Cerebellar cortex (tissue), 1 donor: ENCODE measurements at regions not wholly inside any gene's neighbourhood (a gene's known extent, or its start where the extent isn't known, plus 50 kb on each side); places are given as distances from the start of the nearest gene placed in this dataset.
A peak's percentile ranks its signal among the peaks of the same experiment; 100 is the strongest.
"Not testable (repeated sequence)": the region's sequence is repeated elsewhere in the genome, so short reads cannot be mapped to it uniquely, and the experiment has no call there.

ENCODE experiments used
- DNase-seq: peaks from one replicate; pipeline ENCODE4 v3.0.0-alpha.2; 2015; ENCODE audit warnings: low spot score

- DNase-seq: no peak
Measured at GRCh38 chr5:77869116-77869798, 93.1 kb upstream of the TBCA start.

GRCh38 chr5:77867914-77868313 lies 91.8 kb upstream of the TBCA start:
- no peak for DNase-seq

GRCh38 chr5:77867194-77867691 lies 91.1 kb upstream of the TBCA start:
- no peak for DNase-seq

GRCh38 chr5:77866198-77866597 lies 90.1 kb upstream of the TBCA start:
- no peak for DNase-seq

GRCh38 chr5:77864997-77865396 lies 88.9 kb upstream of the TBCA start:
- DNase-seq: no peak

- no peak for DNase-seq
Measured at GRCh38 chr5:77863181-77863580, 87.0 kb upstream of the TBCA start.

- DNase-seq: no peak
Measured at GRCh38 chr5:77861576-77861975, 85.4 kb upstream of the TBCA start.

GRCh38 chr5:77859306-77859705 lies 83.2 kb upstream of the TBCA start:
- no peak for DNase-seq

- DNase-seq: not testable (repeated sequence)
Measured at GRCh38 chr5:77858678-77859077, 82.5 kb upstream of the TBCA start.

- no peak for DNase-seq
Measured at GRCh38 chr5:77855369-77855768, 79.2 kb upstream of the TBCA start.

GRCh38 chr5:77853353-77853907 lies 77.3 kb upstream of the TBCA start:
- DNase-seq: peak; percentile 33

- DNase-seq: peak; percentile 70
Measured at GRCh38 chr5:77852514-77853352, 76.6 kb upstream of the TBCA start.

GRCh38 chr5:77852068-77852513 lies 76.0 kb upstream of the TBCA start:
- DNase-seq: peak; percentile 24

GRCh38 chr5:77851176-77852067 lies 75.3 kb upstream of the TBCA start:
- DNase-seq: peak; percentile 38

- no peak for DNase-seq
Measured at GRCh38 chr5:77850536-77851175, 74.5 kb upstream of the TBCA start.

- DNase-seq: no peak
Measured at GRCh38 chr5:77849308-77849900, 73.3 kb upstream of the TBCA start.

GRCh38 chr5:77847814-77848290 lies 71.7 kb upstream of the TBCA start:
- no peak for DNase-seq

- DNase-seq: no peak
Measured at GRCh38 chr5:77847129-77847460, 71.0 kb upstream of the TBCA start.

GRCh38 chr5:77846422-77847128 lies 70.4 kb upstream of the TBCA start:
- no peak for DNase-seq

- DNase-seq: no peak
Measured at GRCh38 chr5:77845324-77845646, 69.1 kb upstream of the TBCA start.
